HG02884 (cell line): ENCODE measurements at regions not wholly inside any gene's neighbourhood (a gene's known extent, or its start where the extent isn't known, plus 50 kb on each side); places are given as distances from the start of the nearest gene placed in this dataset.

Source experiments
- ATAC-seq: cut with Tn5 transposase; IDR thresholded peaks from one replicate; pipeline ENCODE4 v1.9.1; 2021; ENCODE audit warnings: mild to moderate bottlenecking, moderate library complexity; ENCODE audit not compliant: unreplicated experiment

DNA sequence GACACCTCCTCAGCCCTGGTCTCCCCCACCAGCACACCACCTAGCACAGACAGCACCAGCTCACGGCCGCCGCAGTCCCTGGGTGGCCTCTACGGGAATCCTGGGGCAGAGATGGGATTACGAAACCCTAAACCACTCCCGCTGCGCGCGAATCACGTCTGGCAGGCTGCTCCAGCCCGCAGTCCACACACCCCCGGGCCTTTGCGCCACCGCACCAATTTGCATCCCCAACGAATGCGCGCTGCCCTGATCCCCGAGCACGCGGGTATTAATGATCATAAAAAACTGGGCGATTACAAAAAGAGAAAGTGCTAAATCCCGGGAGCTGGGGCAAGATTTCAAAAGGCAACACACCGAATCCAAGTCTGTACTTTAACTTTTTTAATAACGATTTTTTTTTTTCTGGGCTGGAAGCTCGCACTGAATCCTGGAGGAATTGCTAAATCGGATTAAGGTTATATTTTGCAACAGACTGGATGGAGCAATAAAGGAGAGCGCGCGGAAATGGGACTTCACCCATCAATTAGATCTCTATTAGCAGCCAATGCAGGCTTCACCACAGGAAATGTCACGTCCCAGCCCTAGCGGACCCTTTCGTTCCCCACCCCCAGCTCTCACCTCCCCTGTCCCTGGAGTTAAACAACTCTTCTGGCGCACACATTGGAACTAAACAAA lies 69.8 kb upstream of the TMEM33 start:
- no peak for ATAC-seq

DNA sequence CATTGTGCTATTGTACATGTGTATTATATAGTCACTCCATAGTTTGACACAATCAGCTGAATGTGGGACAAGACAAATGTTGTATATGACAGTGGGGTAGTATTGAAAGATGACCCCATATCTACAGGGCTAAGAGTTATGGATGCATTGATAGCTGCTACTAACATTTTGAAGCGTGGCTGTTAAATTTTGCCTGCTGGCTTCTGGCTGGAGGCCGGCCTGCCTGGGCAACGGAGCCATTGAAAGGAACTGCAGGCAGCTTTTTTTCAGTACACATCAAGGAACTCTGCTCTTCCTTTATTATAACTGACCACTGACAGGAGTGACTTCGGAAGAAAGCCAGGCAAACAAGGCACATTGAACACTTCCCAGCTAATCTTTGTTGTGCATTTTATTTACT lies 76.1 kb upstream of the TMEM33 start:
- ATAC-seq: no peak

DNA sequence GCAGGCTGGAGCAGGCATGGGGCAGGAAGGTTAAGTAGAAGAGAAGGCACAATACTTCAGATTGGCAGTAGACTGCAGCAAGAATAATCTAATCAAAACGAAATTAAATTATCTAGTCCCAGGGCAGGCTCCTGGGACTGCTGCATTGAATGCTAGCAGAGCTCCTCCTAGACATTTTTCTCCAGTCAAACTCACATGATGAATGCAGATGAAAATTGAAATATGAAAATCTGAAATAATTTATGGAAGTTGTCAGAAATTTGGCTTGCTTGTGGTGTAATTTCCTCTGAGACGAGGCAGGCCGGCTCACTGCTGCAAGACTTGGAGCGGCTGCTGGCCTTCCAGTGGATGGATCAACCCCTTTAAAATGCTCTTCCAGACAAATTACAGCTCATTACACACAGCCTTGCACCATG lies 78.0 kb upstream of the TMEM33 start:
- ATAC-seq: no peak

DNA sequence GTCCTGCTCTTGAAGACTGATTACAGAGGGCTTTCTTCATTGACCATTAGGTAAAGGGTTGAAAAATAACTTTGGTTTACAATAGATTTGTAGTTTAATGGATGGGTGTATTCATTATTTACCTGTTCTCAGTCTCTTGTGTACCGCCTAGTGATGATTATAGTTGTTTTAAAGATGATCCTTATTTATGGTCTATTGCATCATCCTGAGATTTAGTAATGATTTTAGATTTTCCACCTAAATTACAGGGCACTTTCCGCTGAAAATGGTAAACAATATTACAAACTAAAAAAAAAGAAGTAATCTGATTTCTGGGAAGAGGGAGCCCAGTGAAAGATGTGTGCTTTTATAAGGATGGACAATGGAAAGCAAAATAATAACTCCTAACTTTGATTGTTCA lies 78.4 kb upstream of the TMEM33 start:
- ATAC-seq: no peak

DNA sequence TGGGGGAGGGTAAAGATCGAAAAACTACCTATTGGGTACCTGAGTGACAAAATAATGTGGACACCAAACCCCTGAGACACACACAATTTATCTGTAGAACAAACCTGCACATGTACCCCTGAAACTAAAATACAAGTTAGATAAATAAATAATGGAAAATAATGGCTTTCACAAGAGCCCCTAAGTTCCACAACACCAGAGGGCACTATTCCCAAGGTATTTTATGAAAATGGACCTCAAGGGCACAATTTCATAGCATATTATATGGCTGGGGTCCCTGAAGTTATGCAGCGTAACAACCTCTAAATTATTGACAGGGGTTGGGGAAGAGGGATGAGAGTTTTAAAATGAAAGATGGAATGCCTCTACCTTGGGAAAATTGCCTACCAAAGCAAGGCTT lies 81.3 kb upstream of the TMEM33 start:
- ATAC-seq: no peak

DNA sequence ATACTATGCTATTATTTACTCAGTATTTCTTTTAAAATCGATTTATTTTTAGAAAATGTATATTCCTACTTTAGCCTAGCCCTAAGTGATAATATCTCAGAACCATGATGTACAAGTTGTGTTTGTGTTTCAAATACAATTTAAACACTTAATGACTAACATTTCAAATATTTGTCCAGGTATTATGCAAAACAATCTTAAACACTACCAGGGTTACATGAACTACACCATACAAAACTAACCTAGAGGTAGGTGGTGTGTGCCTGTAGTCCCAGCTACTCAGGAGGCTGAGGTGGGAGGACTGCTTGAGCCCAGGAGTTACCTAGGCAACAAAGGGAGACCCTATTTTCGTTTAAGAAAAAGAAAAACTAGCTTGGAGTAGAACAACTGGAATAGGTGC lies 83.0 kb upstream of the TMEM33 start:
- no peak for ATAC-seq

DNA sequence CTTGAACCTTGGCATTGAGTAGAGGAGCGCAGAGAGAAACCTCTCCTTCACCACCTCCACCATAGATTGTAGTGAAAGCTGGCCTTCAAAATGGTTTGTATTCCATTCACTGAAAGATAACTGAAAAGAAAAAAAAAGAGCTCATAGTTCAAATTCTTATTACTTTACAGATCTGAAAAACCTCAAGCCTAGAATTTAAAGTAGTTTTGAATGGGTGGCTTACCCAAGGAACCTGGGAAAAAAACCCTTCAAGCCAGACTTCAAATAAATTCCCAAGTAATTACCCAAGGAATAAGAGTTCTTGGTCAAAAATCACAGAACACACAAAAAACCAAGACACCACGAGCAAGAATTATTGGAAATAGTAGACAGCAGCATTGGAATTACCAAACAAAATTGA lies 83.6 kb upstream of the TMEM33 start:
- ATAC-seq: no peak

DNA sequence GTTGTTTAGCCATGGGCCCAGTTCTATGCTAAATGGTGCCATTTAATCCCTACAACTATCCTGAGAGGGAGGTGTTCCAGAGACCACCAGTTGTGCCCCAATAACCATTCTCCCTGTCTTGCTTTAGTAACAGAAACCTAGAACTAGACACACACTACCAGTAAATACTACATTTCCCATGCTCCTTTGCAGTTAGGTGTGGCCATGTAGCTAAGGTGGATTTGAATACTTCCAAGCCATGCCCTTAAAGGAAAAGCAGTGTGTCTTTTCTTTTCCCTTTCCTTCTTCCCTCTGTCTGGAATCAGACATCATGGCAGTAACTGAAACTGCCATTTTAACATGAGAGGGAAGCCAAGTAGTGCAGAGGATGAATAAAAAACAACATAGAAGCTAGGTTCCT lies 90.9 kb upstream of the TMEM33 start:
- ATAC-seq: no peak

DNA sequence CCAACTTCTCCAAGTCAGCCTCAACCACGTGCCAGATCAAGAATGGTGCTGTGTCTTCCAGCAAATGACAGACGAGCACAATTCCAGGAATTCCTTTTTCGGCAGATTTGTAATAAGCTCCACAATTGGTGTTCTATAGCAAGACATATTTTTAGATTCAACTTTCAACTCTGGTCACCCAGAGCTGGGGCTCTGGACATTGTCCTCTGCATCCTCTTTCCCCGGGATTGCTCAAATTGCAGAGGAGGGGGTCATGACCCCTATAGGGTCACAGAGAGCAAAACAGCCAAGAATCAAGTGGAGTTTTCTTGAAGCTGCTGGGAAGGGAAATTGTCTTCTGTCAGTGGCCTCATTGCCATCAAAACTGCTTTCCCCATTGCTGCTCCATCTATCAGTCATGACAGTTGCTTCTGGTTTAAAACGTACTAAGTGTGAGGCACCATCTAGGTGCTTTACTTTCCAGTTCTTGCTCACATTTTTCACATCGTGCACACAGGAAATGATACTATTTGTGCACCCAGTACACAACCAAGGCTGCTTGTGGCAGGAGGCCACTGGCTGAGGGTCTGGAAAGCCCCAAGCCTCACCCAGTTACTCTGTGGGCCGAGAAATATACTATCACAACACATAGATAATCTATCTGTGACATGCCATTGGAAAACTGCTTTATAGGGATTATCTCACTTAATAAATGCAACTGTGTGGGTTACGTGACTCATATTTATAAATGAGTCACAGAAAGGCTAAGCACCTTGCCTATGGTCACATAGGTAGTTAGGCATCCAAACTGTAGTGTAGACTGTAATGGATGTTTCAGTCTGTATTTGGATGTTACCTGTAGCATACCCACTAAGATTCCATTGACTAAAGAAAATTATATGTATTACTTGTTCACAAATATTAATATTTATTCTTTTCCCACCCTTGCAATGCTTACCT lies 91.7 kb upstream of the PHOX2B start:
- peak; percentile 79 for ATAC-seq

DNA sequence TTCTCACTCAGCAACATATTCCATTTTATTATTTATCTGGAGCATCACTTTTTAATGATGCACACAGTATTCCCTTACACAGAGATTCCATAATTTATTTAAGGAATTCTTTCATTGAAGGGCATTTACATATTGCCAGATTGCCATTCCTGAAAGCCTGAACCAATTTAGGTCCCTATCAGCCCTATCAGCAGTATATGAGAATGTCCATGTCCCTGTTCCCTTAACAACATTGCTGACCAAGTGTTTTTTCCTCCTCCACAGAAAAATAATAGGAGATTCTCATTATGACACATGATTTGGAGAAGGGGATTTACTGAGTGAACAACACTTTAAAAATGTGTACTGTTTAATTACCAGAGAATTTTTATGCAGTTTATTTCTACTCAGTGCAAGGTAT lies 90.1 kb upstream of the PHOX2B start:
- ATAC-seq: no peak

DNA sequence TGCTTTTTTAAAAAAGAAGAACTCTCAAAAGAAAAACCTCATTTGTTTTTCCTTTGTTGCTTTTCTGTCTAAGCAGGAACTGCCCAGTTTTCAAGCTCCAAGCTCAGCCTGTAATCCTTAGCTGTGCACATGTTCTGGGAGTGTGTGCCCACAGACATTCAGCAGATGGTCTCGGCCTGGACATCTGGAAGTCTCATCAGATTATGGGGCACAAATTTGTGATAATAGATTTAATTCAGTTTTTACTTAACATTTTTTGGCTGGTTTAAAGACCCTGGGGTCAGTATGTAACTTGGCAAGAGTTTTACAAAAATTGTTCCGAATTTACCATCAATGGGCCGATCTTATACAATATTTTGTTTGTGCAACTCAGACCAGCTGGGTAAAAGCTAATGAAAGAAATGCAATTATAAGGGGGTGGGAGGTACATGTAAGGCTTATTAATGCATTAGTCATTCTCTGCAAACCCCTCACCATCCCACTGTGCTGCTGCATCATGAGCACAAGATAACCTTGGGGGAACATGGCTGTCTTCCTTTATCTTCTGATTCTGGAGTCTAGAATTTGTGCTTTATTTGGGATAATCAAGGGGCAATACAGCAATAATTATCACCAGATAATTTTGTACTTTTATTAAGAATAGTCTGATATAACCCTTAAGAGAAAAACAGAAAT lies 86.9 kb upstream of the PHOX2B start:
- no peak for ATAC-seq

DNA sequence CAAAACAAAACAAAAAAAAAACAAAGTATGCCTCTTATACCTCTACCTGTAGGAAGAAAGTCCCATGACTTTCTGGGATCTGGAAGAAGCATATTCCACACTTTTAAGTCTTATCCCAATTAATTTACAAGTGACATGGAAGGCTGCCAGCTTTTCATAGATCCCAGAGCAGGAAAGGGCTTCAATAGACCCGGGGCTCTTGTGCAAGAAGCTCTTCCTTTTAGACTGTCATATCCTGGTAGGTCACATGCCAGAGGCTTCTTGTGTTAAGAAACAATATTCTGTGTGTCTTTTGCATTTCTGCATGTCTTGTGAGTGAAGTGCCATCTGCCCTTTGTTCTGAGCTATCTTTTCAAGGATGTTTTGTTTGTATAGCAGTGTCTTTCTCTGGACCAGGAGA lies 84.4 kb upstream of the PHOX2B start:
- no peak for ATAC-seq

DNA sequence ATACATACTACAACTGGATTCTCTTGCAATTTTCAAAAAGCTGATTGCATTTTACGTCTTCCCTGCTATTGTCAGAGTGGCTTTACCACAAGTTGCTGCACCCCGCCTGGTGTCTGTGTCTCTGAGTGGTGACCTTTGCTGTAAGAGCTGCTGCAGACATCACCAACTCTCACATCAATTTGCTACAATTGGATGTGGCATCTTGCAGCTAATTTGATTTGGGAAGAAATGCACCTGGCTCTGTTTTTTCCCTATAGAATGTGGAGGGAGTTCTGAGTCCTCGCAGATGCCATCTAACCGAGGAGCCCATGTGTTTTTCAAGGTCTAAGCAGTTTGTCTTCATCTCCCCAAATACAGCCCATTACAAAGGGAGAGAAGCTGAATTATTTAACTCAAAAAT lies 73.8 kb upstream of the PHOX2B start:
- ATAC-seq: no peak

DNA sequence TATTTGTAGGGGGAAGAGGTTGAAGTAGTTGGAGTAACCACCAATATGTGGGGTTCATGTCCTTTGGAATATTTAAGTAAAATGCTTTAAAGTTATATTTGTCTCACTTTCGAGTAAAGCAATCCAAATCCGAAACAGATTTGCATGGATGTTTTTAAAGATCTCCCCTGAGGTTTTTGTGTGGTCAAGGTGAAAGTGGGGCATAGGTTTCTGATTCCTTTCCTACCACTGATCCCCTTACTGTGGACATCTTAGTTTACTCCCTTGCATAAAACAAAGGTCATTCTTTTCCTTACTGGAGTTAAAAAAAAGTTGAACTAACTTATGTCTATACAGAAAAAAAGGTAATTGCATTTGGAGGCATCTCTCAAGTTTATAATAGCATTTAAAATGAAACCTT lies 71.9 kb upstream of the PHOX2B start:
- no peak for ATAC-seq

DNA sequence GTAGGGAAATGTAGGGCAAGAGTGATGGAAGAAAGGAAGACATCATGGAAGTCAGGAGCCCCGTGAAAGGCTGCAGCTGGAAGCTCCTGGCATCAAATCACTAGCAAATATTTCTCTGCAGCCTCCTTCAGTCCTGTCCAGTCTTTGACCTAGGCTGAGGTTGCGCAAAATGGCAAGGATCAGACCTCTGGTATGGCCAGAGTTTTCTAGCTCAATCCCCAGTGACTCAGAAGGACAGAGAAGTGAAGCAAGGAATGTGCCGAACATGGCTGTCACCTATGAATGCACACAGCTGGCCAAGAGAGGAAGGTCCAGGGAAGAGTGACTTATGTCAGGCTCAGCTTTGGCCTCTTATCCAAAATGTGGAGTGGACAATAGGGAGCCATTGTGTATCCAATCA lies 71.1 kb upstream of the PHOX2B start:
- ATAC-seq: no peak

DNA sequence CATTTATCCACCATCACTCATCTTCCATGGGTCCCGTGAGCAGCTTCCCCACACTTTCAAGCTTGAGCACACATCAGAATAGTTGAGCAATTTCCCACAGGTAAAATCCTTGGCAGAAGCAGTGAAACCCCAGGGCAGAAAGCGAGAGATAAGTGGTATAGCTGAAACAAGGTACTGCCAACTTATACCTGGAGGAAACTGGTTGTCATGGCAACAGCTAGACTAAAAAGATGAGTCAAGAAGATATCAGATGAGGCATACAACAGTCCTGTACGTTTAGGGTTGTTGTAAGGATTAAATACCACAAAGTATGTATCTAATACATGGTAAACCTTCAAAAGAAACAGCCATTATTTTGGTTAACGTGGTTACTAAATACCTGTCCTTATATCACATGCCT lies 66.9 kb upstream of the PHOX2B start:
- no peak for ATAC-seq

DNA sequence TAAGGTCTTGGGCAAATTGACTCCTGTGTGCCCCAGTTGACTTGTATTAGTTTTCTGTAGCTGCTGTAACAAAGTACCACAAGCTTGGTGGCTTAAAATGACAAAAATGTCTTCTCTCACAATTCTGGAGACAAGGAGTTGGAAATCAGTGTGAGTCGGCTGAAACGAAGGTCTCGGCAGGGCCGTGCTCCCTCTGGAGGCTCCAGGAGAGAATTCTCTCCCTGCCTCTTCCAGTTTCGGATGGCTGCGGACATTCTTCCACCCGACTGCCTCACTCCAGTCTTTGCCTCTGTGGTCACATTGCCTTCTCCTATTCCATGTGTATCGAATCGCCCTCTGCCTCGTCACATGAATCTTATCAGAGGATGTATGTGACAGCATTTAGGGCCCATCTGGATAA lies 66.0 kb upstream of the PHOX2B start:
- ATAC-seq: no peak

DNA sequence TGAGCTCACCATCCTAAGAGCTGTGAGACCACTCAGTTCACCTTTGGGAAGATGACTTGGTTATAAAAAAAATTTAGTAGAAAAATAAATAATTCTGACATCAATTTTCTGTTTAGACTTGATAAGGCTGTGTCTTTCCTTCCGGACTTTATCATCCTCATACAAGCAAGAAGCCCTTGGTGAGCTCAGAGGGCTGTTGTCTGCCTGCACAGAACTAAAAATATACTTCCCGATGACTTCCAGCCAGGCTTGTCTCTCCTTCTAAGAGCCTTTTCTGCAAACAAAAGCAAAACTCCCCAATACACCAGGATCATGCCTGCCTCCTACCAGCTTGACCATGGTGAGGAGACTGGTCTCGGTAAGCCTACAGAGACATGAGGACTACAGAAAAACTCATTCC lies 58.3 kb upstream of the PHOX2B start:
- ATAC-seq: no peak

DNA sequence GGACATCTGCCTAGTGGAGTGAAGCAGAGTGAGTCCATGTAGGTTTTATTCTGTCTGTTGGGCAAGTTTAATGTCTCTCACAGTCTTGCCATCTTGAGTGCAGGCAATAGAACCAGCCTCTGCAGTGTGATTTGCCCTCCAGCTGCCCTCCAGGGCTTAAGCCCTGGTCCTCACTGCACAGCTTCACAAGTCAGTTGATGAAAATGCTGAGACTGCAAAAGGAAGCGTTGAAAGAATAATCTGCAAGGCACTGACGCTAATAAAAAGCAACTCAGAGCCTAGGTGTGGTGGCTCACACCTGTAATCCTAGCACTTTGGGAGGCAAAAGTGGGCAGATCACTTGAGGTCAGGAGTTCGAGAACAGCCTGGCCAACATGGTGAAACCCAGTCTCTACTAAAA lies 54.1 kb upstream of the PHOX2B start:
- ATAC-seq: no peak

DNA sequence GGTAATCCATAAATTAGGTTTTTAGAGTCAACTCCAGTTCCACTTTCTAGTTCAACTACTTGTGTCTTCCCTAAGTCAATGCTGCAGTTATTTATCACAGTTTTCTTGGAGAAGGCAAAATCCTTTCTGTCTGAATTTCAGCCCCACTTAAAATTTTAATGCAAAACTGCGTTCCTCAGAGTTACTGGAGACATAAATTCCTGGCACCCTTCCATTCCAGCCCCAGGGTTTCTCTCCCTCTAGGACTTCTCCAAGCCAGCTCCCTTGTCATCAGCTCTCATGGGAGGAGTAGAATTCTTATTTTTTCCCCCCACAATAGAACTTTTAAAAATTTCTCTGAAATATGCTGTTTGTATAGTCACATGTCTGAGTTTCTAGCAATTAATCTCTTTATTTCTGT lies 50.6 kb upstream of the PHOX2B start:
- no peak for ATAC-seq
